Mesodermal cell (in vitro differentiated cells): ENCODE measurements at regions not wholly inside any gene's neighbourhood (a gene's known extent, or its start where the extent isn't known, plus 50 kb on each side); places are given as distances from the start of the nearest gene placed in this dataset.

Experiments
- H3K27ac ChIP-seq: 2 replicates; pipeline ENCODE4 v1.7.0; 2013; ENCODE audit warnings: mild to moderate bottlenecking, low read depth, low read length, moderate library complexity; ENCODE audit not compliant: severe bottlenecking
- H3K36me3 ChIP-seq: 2 replicates; pipeline ENCODE4 v1.7.1; 2013; ENCODE audit warnings: mild to moderate bottlenecking, low read length, moderate library complexity; ENCODE audit not compliant: control insufficient read depth, insufficient read depth
- H3K4me1 ChIP-seq: one replicate; pipeline ENCODE4 v1.7.1; 2013; ENCODE audit warnings: mild to moderate bottlenecking, low read length; ENCODE audit not compliant: insufficient read depth, control insufficient read depth, poor library complexity, severe bottlenecking
- H3K4me3 ChIP-seq: 2 replicates; pipeline ENCODE4 v1.7.0; 2013; ENCODE audit warnings: low read length, control low read depth, mild to moderate bottlenecking; ENCODE audit not compliant: insufficient read depth, poor library complexity, severe bottlenecking; ENCODE audit errors: extremely low read depth
- H3K9me3 ChIP-seq: 2 replicates; pipeline ENCODE4 v1.7.1; 2013; ENCODE audit warnings: mild to moderate bottlenecking, low read length, moderate library complexity; ENCODE audit not compliant: control insufficient read depth
- WGBS, 2 experiments: methylation state at CpG; one replicate each; pipeline ENCODE4 v1.1.5; 2013; ENCODE audit warnings: missing lambda C conversion rate in 2 of 2; ENCODE audit not compliant: insufficient coverage in 2 of 2; 5-methylcytosine and 5-hydroxymethylcytosine counted together

DNA sequence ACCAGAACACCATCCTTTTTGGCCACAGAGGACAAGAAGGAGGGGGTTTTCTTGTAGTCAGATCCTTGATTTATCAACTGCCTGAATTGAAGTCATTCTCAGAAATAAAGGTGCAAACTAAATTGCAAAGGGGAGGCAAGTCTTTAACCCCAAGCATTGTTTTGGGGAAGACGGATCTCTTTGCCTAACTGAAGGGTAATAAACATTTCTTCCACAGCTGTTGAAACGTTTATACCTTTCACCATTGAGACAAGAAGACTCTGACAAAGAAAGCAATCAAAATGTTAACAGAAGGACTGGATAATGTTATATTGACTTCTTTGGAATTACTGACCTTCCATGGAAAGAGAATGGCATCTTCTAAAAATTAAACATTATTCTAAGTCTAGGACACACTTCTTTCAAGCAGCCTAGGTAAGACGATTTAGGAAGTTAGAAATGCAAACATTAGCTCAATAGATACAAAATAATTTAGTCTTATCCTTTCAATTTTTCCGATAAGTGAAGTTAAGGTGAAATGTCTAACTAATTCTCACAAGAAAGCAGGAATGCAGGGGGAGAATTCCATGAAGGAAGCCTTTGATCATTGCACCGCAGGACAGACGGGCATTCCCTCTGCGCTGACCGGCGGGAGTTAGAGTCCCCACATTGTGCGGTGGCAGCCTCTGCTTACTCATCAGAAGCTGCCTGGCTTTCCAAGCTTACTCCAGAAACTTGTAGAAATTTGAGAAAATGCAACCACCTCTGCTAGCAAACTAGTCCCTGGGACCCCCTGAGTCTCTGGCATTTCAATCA lies 69.4 kb upstream of the COPS8 start:
- H3K4me1 ChIP-seq: peaks cover 9% of the 10 kb centered on the region
- H3K36me3 ChIP-seq: no peaks in the 10 kb centered on the region
- no peak overlapping the region for H3K27ac ChIP-seq
- WGBS, 2 experiments: 72 to 81% methylated on average over 6 of the region's 10 CpGs
- no peak overlapping the region for H3K4me3 ChIP-seq
- peaks cover 7% of the 10 kb centered on the region for H3K9me3 ChIP-seq

DNA sequence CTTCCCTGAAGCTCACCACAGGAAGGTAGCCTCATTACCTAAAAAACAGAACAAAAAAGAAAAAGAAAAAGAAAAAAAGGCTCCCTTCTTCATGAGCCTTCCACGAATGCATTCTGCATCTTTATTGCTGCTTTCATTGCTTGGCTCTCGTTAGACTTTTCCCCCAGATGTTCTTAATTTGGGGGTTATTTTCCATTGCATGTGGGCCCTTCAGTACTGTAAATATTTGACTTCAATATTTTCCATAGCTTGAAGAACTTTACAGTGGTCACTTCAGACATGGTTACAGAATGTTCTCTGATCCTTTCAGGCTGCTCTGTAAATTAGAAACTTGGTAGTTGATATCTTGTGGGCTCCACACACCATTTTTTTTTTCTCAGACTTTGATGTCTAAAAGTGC lies 65.6 kb upstream of the COPS8 start:
- no peaks in the 10 kb centered on the region for H3K4me1 ChIP-seq
- no peak overlapping the region for H3K4me3 ChIP-seq
- no peaks in the 10 kb centered on the region for H3K36me3 ChIP-seq
- H3K9me3 ChIP-seq: peaks cover 9% of the 10 kb centered on the region
- 100% methylated on average over 1 of the region's 2 CpGs; no CpG with 5 or more reads in 1 of the 2 experiments for WGBS, 2 experiments
- no peak overlapping the region for H3K27ac ChIP-seq

GRCh38 chr2:237022533-237022932 lies 63.2 kb upstream of the COPS8 start:
- 88 to 89% methylated on average over 5 of the region's 8 CpGs for WGBS, 2 experiments
- Histone ChIP-seq H3K9me3 (peaks cover 6% of the 10 kb centered on the region), H3K36me3 (no peaks in the 10 kb centered on the region), H3K4me1 (no peaks in the 10 kb centered on the region), H3K4me3 (no peak overlapping the region), H3K27ac (no peak overlapping the region)

- H3K36me3 ChIP-seq: no peaks in the 10 kb centered on the region
- no peak overlapping the region for H3K4me3 ChIP-seq
- no peaks in the 10 kb centered on the region for H3K4me1 ChIP-seq
- peaks cover 6% of the 10 kb centered on the region for H3K9me3 ChIP-seq
- no peak overlapping the region for H3K27ac ChIP-seq
Measured at GRCh38 chr2:237024255-237024654, 61.4 kb upstream of the COPS8 start.

GRCh38 chr2:237025090-237025865 lies 60.4 kb upstream of the COPS8 start:
- Histone ChIP-seq H3K4me3 (no peak overlapping the region), H3K4me1 (no peaks in the 10 kb centered on the region), H3K36me3 (no peaks in the 10 kb centered on the region), H3K9me3 (peaks cover 6% of the 10 kb centered on the region), H3K27ac (no peak overlapping the region)
- WGBS, 2 experiments: 88 to 94% methylated on average over 9 to 10 of the region's 10 CpGs

DNA sequence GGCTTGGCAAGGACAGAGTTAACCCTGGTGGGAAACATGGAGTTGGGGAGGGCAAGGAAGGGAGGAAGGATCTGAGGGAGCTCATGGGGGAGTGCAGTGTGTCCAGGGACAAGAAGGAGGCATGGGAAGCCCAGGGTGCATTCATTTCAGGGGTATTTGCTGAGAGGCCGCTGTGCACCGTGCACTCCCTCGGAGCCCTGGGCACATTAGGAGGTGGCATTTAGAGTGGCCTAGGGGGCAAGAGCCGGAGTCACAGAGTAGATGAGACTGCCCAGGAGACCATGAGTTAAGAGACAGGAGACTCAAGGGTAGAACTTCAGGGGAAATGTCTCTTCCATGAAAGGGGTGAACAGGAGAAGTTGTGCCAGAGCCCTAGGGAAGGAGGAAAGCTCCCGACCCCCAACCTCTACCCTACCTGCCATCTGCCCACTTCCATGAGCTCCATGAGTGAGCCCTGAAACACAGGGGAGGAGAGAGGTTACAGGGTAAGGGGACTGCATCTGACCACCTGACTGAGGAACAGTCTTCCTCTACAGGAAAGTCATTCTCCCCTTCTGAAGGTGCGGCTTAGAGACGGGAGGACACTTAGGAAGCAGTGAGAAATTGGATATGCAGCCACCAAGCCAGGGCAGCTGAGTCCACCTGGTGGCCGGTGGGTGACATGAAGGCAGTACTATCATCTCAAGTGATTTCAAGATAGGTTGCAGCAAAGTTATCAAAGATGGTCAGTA lies 58.5 kb upstream of the COPS8 start:
- H3K27ac ChIP-seq: no peak overlapping the region
- WGBS, 2 experiments: 57 to 60% methylated on average over 6 to 7 of the region's 8 CpGs

GRCh38 chr2:237027712-237028029 lies 58.0 kb upstream of the COPS8 start:
- H3K36me3 ChIP-seq: no peaks in the 10 kb centered on the region
- no peak overlapping the region for H3K27ac ChIP-seq
- 62 to 100% methylated on average over 2 to 3 of the region's 5 CpGs for WGBS, 2 experiments
- no peak overlapping the region for H3K4me3 ChIP-seq
- peaks cover 6% of the 10 kb centered on the region for H3K9me3 ChIP-seq
- no peaks in the 10 kb centered on the region for H3K4me1 ChIP-seq

More for the DNA sequence above, 58.5 kb upstream of the COPS8 start:
- Histone ChIP-seq H3K36me3 (no peaks in the 10 kb centered on the region), H3K9me3 (peaks cover 6% of the 10 kb centered on the region), H3K4me1 (no peaks in the 10 kb centered on the region), H3K4me3 (no peak overlapping the region)

DNA sequence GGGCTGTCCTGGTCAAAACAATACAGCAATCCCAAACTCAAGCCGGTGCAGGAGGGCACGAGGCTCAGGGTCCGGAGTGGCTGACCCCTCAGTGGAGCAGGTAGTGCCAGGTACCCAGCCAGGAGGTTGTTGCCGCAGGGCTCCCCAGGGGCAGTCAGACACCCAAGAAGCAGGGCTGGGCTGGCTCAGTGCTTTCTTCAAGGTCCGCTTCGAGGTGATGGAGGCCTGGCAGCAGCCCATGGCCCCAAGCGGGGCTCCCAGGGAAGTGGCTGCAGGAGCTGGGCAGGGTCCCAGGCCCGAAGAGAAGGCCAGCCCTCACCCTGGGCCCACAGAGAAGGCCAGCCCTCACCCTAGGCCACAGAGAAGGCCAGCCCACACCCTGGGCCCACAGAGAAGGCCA lies 55.3 kb upstream of the COPS8 start:
- Histone ChIP-seq H3K4me3 (no peak overlapping the region), H3K36me3 (no peaks in the 10 kb centered on the region), H3K4me1 (no peaks in the 10 kb centered on the region), H3K9me3 (no peaks in the 10 kb centered on the region), H3K27ac (no peak overlapping the region)
- 90 to 98% methylated on average over 6 to 7 of the region's 8 CpGs for WGBS, 2 experiments

- no peak overlapping the region for H3K4me3 ChIP-seq
- no peaks in the 10 kb centered on the region for H3K36me3 ChIP-seq
- no peak overlapping the region for H3K27ac ChIP-seq
- no peaks in the 10 kb centered on the region for H3K9me3 ChIP-seq
- H3K4me1 ChIP-seq: no peaks in the 10 kb centered on the region
- 88 to 100% methylated on average over 2 of the region's 3 CpGs for WGBS, 2 experiments
Measured at GRCh38 chr2:237033536-237034060, 52.1 kb upstream of the COPS8 start.

- Histone ChIP-seq H3K9me3 (no peaks in the 10 kb centered on the region), H3K4me3 (no peak overlapping the region), H3K36me3 (no peaks in the 10 kb centered on the region), H3K27ac (no peak overlapping the region), H3K4me1 (no peaks in the 10 kb centered on the region)
- WGBS, 2 experiments: 78 to 83% methylated on average over 6 to 7 of the region's 10 CpGs
Measured at GRCh38 chr2:237035781-237036475, 49.8 kb upstream of the COPS8 start.
